MM.1S (cell line): ENCODE measurements at regions not wholly inside any gene's neighbourhood (a gene's known extent, or its start where the extent isn't known, plus 50 kb on each side); places are given as distances from the start of the nearest gene placed in this dataset.

ENCODE experiments used
- CTCF ChIP-seq: fragments of 300-600 bp; sonication (generic); IDR thresholded peaks from 2 replicates; pipeline ENCODE4 v1.5.1; 2016; ENCODE audit warnings: antibody characterized with exemption, low read length, mixed read lengths
- EZH2 ChIP-seq: fragments of 300-600 bp; sonication (generic); optimal IDR thresholded peaks from 2 replicates; pipeline ENCODE3; 2017; ENCODE audit warnings: low read depth, mild to moderate bottlenecking, antibody characterized with exemption, low read length, mixed read lengths

GRCh38 chr14:21964180-21964579 is 290.6 kb upstream of the OR4E1 start:
- no peak for TF ChIP-seq CTCF
- no peak for TF ChIP-seq EZH2
